Middle frontal gyrus (tissue), 1 donor: ENCODE measurements at regions not wholly inside any gene's neighbourhood (a gene's known extent, or its start where the extent isn't known, plus 50 kb on each side); places are given as distances from the start of the nearest gene placed in this dataset.

Experiments used
- DNase-seq: peaks from one replicate; pipeline ENCODE4 v3.0.0-alpha.2; 2015; ENCODE audit warnings: low spot score; ENCODE audit errors: extremely low spot score

GRCh38 chr22:27697888-27698287, 103.7 kb downstream of the MN1 start:
- DNase-seq: no peak
